DND-41 (cell line): ENCODE measurements at regions not wholly inside any gene's neighbourhood (a gene's known extent, or its start where the extent isn't known, plus 50 kb on each side); places are given as distances from the start of the nearest gene placed in this dataset.

Source experiments
- CTCF ChIP-seq: IDR thresholded peaks from 2 replicates; pipeline ENCODE4 v1.5.1; 2012; ENCODE audit warnings: borderline replicate concordance, low read length, moderate library complexity, mild to moderate bottlenecking; ENCODE audit not compliant: poor library complexity, severe bottlenecking; ENCODE audit errors: extremely low read depth
- EZH2 ChIP-seq: IDR thresholded peaks from 3 replicates; pipeline ENCODE4 v1.6.1; 2012; ENCODE audit warnings: borderline replicate concordance, low read depth, mild to moderate bottlenecking, moderate library complexity, low read length, inconsistent platforms; ENCODE audit not compliant: severe bottlenecking

GRCh38 chr3:167184511-167184910 is 195.6 kb downstream of the ZBBX start:
- TF ChIP-seq CTCF (no peak), EZH2 (no peak)
